H1 (cell line): ENCODE measurements at regions not wholly inside any gene's neighbourhood (a gene's known extent, or its start where the extent isn't known, plus 50 kb on each side); places are given as distances from the start of the nearest gene placed in this dataset.

Experiments
- CTCF ChIA-PET: fragments of 300-600 bp; sonication (Branson Sonifier 250); formaldehyde crosslinking; loops from one replicate; lab custom pipeline; 2021; ENCODE audit not compliant: partially characterized antibody; lab: Charles Lee
- POLR2A ChIA-PET: fragments of 300-600 bp; sonication (Branson Sonifier 250); formaldehyde crosslinking; loops from one replicate; lab custom pipeline; 2021; ENCODE audit warnings: inconsistent platforms; ENCODE audit not compliant: partially characterized antibody; lab: Charles Lee
- DNase-seq, 2 experiments: peaks; one replicate each; pipeline versions ENCODE4 v3.0.0 to v3.0.0-alpha.2; 2010 to 2022; ENCODE audit warnings: low spot score in 2 of 2, low read depth in 1 of 2, mixed read lengths in 1 of 2
- FAIRE-seq: peaks from 2 replicates; lab custom pipeline; 2011; peaks lifted over from hg19 to GRCh38; lab: Jason Lieb, UNC
- H2AFZ ChIP-seq: 2 replicates; pipeline ENCODE4 v1.8.1; 2012; ENCODE audit warnings: low read length, inconsistent platforms
- H2AK5ac ChIP-seq: 2 replicates; pipeline ENCODE4 v1.6.1; 2013; ENCODE audit warnings: low read depth, low read length
- H2BK120ac ChIP-seq: replicated peaks from 2 replicates; pipeline ENCODE3; 2013; ENCODE audit warnings: low read depth, low read length, inconsistent platforms
- H2BK12ac ChIP-seq: 2 replicates; pipeline ENCODE4 v1.6.1; 2013; ENCODE audit warnings: low read depth, low read length
- H2BK15ac ChIP-seq: 2 replicates; pipeline ENCODE4 v1.6.1; 2013; ENCODE audit warnings: low read length
- H2BK20ac ChIP-seq: 2 replicates; pipeline ENCODE4 v1.6.1; 2013; ENCODE audit warnings: low read length
- H2BK5ac ChIP-seq: 2 replicates; pipeline ENCODE4 v1.6.1; 2013; ENCODE audit warnings: low read depth, low read length
- H3K14ac ChIP-seq: 2 replicates; pipeline ENCODE4 v1.6.1; 2013; ENCODE audit warnings: inconsistent platforms; ENCODE audit not compliant: insufficient read length
- H3K18ac ChIP-seq: 2 replicates; pipeline ENCODE4 v1.6.1; 2013; ENCODE audit warnings: low read length; ENCODE audit errors: extremely low read depth
- H3K23ac ChIP-seq: 2 replicates; pipeline ENCODE4 v1.6.1; 2013; ENCODE audit warnings: inconsistent platforms; ENCODE audit not compliant: insufficient read length
- H3K23me2 ChIP-seq: 2 replicates; pipeline ENCODE4 v1.6.1; 2013; ENCODE audit warnings: low read depth, low read length
- H3K27ac ChIP-seq: 2 replicates; pipeline ENCODE4 v1.6.1; 2011; ENCODE audit warnings: low read depth, low read length, inconsistent platforms
- H3K27me3 ChIP-seq, 4 experiments: replicated peaks in 1 of 4; 1 replicate in 1 of 4; 2 replicates in 3 of 4; pipeline versions ENCODE4 v1.6.1 to v1.8.1; 2011 to 2013; ENCODE audit warnings: low read length in 3 of 4, mild to moderate bottlenecking in 3 of 4, inconsistent platforms in 2 of 4, mixed read lengths in 2 of 4, moderate library complexity in 1 of 4; ENCODE audit not compliant: control insufficient read depth in 3 of 4, insufficient read depth in 3 of 4; ENCODE audit errors: extremely low read depth in 1 of 4
- H3K36me3 ChIP-seq, 4 experiments: 2 replicates each; pipeline versions ENCODE4 v1.6.1 to v1.8.1; 2011 to 2013; ENCODE audit warnings: mild to moderate bottlenecking in 4 of 4, low read length in 3 of 4, moderate library complexity in 2 of 4, control low read depth in 1 of 4, inconsistent platforms in 1 of 4; ENCODE audit not compliant: insufficient read depth in 4 of 4, control insufficient read depth in 2 of 4
- H3K4ac ChIP-seq: replicated peaks from 2 replicates; pipeline ENCODE3; 2013; ENCODE audit warnings: low read length, low read depth, mixed read lengths, inconsistent platforms; ENCODE audit not compliant: insufficient read length
- H3K4me1 ChIP-seq, 4 experiments: replicated peaks in 1 of 4; 1 replicate in 1 of 4; 2 replicates in 3 of 4; pipeline versions ENCODE4 v1.6.1 to v1.8.1; 2011 to 2013; ENCODE audit warnings: low read length in 3 of 4, inconsistent platforms in 2 of 4, mixed read lengths in 1 of 4; ENCODE audit not compliant: insufficient read depth in 4 of 4, control insufficient read depth in 3 of 4
- H3K4me2 ChIP-seq, 2 experiments: 2 replicates each; pipeline versions ENCODE4 v1.6.1 to v1.8.1; 2011 to 2013; ENCODE audit warnings: low read depth in 2 of 2, low read length in 2 of 2, control low read depth in 1 of 2, inconsistent platforms in 1 of 2, mild to moderate bottlenecking in 1 of 2; ENCODE audit not compliant: insufficient read depth in 1 of 2
- H3K4me3 ChIP-seq, 4 experiments: fragments of 200-600, 300-600 bp in 1 of 4; sonication (generic), shearing (Covaris generic), sonication (Bioruptor Twin) in 1 of 4; 2 replicates each; pipeline versions ENCODE4 v1.5.1 to v1.8.1; 2011 to 2016; ENCODE audit warnings: low read length in 4 of 4, low read depth in 3 of 4, control low read depth in 2 of 4, inconsistent platforms in 2 of 4, mild to moderate bottlenecking in 2 of 4, mixed read lengths in 1 of 4, moderate library complexity in 1 of 4; ENCODE audit not compliant: insufficient read depth in 2 of 4; ENCODE audit errors: extremely low read depth in 1 of 4
- H3K56ac ChIP-seq: replicated peaks from 2 replicates; pipeline ENCODE3; 2013; ENCODE audit warnings: low read depth, mild to moderate bottlenecking, mixed read lengths, low read length, inconsistent platforms; ENCODE audit not compliant: insufficient read length
- H3K79me1 ChIP-seq: 2 replicates; pipeline ENCODE4 v1.6.1; 2013; ENCODE audit warnings: low read depth, low read length, control low read depth
- H3K79me2 ChIP-seq, 2 experiments: 2 replicates each; pipeline versions ENCODE4 v1.6.1 to v1.8.1; 2012 to 2013; ENCODE audit warnings: low read length in 2 of 2, mild to moderate bottlenecking in 2 of 2, inconsistent platforms in 1 of 2; ENCODE audit not compliant: insufficient read depth in 2 of 2, control insufficient read depth in 1 of 2
- H3K9ac ChIP-seq, 4 experiments: replicated peaks in 1 of 4; 1 replicate in 1 of 4; 2 replicates in 3 of 4; pipeline versions ENCODE4 v1.6.1 to v1.8.1; 2011 to 2013; ENCODE audit warnings: low read depth in 3 of 4, low read length in 3 of 4, control low read depth in 2 of 4, mild to moderate bottlenecking in 2 of 4, moderate library complexity in 2 of 4, inconsistent platforms in 1 of 4; ENCODE audit errors: extremely low read depth in 1 of 4
- H3K9me3 ChIP-seq, 2 experiments: 2 replicates each; pipeline versions ENCODE4 v1.6.1 to v1.8.1; 2012 to 2013; ENCODE audit warnings: mild to moderate bottlenecking in 2 of 2, moderate library complexity in 2 of 2, control low read depth in 1 of 2, inconsistent platforms in 1 of 2, low read depth in 1 of 2, low read length in 1 of 2, mixed read lengths in 1 of 2; ENCODE audit not compliant: insufficient read depth in 2 of 2
- H4K20me1 ChIP-seq, 2 experiments: replicated peaks in 1 of 2; 2 replicates each; pipeline versions ENCODE3 to v1.8.1; 2011 to 2013; ENCODE audit warnings: inconsistent platforms in 2 of 2, low read length in 2 of 2, mild to moderate bottlenecking in 1 of 2; ENCODE audit not compliant: insufficient read depth in 2 of 2, control insufficient read depth in 1 of 2
- H4K5ac ChIP-seq: 2 replicates; pipeline ENCODE4 v1.6.1; 2013; ENCODE audit warnings: low read length, low read depth, mixed read lengths, inconsistent platforms; ENCODE audit not compliant: insufficient read length
- H4K8ac ChIP-seq: 2 replicates; pipeline ENCODE4 v1.8.0; 2013; ENCODE audit warnings: mild to moderate bottlenecking, moderate library complexity, low read length, inconsistent platforms; ENCODE audit not compliant: insufficient read depth; ENCODE audit errors: extremely low read depth
- H4K91ac ChIP-seq: replicated peaks from 2 replicates; pipeline ENCODE3; 2013; ENCODE audit warnings: low read length, mixed read lengths, inconsistent platforms; ENCODE audit not compliant: insufficient read length
- BCL11A ChIP-seq, 2 experiments: IDR thresholded peaks; one replicate each; pipeline ENCODE4 v1.6.1; 2011; ENCODE audit warnings: low read depth in 2 of 2, low read length in 2 of 2, mild to moderate bottlenecking in 2 of 2
- EZH2 ChIP-seq: fragments of 200-600 bp; sonication (generic); IDR thresholded peaks from 2 replicates; pipeline ENCODE4 v1.7.1; 2012; ENCODE audit warnings: low read depth, mild to moderate bottlenecking, moderate library complexity, low read length, inconsistent platforms; ENCODE audit not compliant: severe bottlenecking
- GTF2F1 ChIP-seq: IDR thresholded peaks from 2 replicates; pipeline ENCODE4 v1.6.1; 2012; ENCODE audit warnings: low read depth, low read length, improper control_type of control experiment, borderline replicate concordance
- RNF2 ChIP-seq: fragments of 200-900, 300-1000 bp; sonication (generic); IDR thresholded peaks from 2 replicates; pipeline ENCODE4 v1.7.1; 2016; ENCODE audit warnings: borderline replicate concordance, low read depth, mild to moderate bottlenecking, antibody characterized with exemption, low read length; ENCODE audit not compliant: poor library complexity, severe bottlenecking; ENCODE audit errors: missing control alignments
- SIRT6 ChIP-seq: IDR thresholded peaks from one replicate; pipeline ENCODE4 v1.7.1; 2012; ENCODE audit warnings: low read length, inconsistent platforms
- SIX5 ChIP-seq: IDR thresholded peaks from 2 replicates; pipeline ENCODE4 v1.6.1; 2011; ENCODE audit warnings: mild to moderate bottlenecking, low read depth, low read length
- SP1 ChIP-seq: IDR thresholded peaks from 2 replicates; pipeline ENCODE4 v1.6.1; 2011; ENCODE audit warnings: low read depth, low read length
- SRF ChIP-seq: IDR thresholded peaks from 2 replicates; pipeline ENCODE4 v1.6.1; 2011; ENCODE audit warnings: mild to moderate bottlenecking, low read depth, low read length, moderate library complexity
- ZNF274 ChIP-seq: IDR thresholded peaks from 2 replicates; pipeline ENCODE4 v1.7.0; 2012; ENCODE audit warnings: low read length, borderline replicate concordance; ENCODE audit errors: extremely low read depth
- WGBS, 2 experiments: shearing (Covaris generic) in 1 of 2; methylation state at CpG; one replicate each; pipeline versions ENCODE4 v1.1.6 to v1.1.7; 2013 to 2015; ENCODE audit warnings: low lambda C conversion rate in 2 of 2, mixed read lengths in 2 of 2, inconsistent platforms in 1 of 2, low coverage in 1 of 2, missing lambda C conversion rate in 1 of 2; ENCODE audit not compliant: insufficient replicate concordance in 2 of 2, insufficient coverage in 1 of 2, insufficient read length in 1 of 2; ENCODE audit errors: extremely low coverage in 1 of 2, missing lambda C conversion rate in 1 of 2; 5-methylcytosine and 5-hydroxymethylcytosine counted together
- TF ChIP-seq, protein P1 (sequence below): IDR thresholded peaks from 2 replicates; pipeline ENCODE4 v1.6.1; 2011; ENCODE audit warnings: low read length, improper control_type of control experiment

DNA sequence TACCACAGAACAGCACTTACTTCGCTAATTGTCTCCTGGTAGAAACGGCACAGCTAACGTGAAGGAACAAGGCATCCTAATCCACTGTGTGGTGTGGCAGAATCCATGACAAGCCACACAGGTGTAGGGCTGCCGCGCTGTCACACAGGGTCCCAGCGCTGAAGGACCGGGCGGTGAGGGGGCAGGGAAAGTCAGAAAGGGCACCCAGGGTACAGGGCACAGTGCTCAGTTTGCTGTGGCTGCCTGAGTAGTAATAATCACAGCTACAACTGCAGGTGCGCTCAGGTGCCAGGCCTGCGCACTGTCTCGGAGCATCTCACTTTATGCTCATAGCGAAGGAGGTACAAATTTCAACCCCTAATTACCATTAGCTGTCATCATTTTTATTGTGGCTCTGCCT is 55.2 kb upstream of the CAB39 start:
- peak overlapping the region; percentile 6 for H4K5ac ChIP-seq
- no peaks in the 10 kb centered on the region for H3K79me2 ChIP-seq
- H3K4ac ChIP-seq: no peak overlapping the region
- H3K4me1 ChIP-seq: peaks cover 0 to 12% (median 3%) of the 10 kb centered on the region in 4 experiments; a peak in 3 of 7 replicates
- H3K4me3 ChIP-seq: no peak overlapping the region
- TF ChIP-seq SP1 (no peak), RNF2 (no peak), SIRT6 (no peak), EZH2 (no peak), SRF (no peak), SIX5 (no peak), GTF2F1 (no peak), ZNF274 (no peak), BCL11A (IDR thresholded peaks at IDR 0.05; ENCODE audit: low read depth in 2 of 2, low read length in 2 of 2) (no peak)
- TF ChIP-seq, protein P1, sequence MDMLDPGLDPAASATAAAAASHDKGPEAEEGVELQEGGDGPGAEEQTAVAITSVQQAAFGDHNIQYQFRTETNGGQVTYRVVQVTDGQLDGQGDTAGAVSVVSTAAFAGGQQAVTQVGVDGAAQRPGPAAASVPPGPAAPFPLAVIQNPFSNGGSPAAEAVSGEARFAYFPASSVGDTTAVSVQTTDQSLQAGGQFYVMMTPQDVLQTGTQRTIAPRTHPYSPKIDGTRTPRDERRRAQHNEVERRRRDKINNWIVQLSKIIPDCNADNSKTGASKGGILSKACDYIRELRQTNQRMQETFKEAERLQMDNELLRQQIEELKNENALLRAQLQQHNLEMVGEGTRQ: no peak
- peak overlapping the region; percentile 57; the same call in 1 of the 2 replicates for H2BK5ac ChIP-seq
- peak overlapping the region; percentile 99; the same call in 1 of the 2 replicates for H2BK12ac ChIP-seq
- no peaks in the 10 kb centered on the region for H4K20me1 ChIP-seq
- H4K91ac ChIP-seq: peak overlapping the region; percentile 44
- no peak overlapping the region for H3K56ac ChIP-seq
- no peaks in the 10 kb centered on the region for H3K23me2 ChIP-seq
- H3K14ac ChIP-seq: no peak overlapping the region
- peak overlapping the region; percentile 28 for H2BK120ac ChIP-seq
- DNase-seq (no peak), FAIRE-seq (no peak)
- no peak overlapping the region for H4K8ac ChIP-seq
- H3K27ac ChIP-seq: no peak overlapping the region
- no peak overlapping the region; the same call in 1 of the 2 replicates for H2AK5ac ChIP-seq
- no peak overlapping the region for H3K18ac ChIP-seq
- H3K79me1 ChIP-seq: no peaks in the 10 kb centered on the region
- no peaks in the 10 kb centered on the region; a peak in 2 of 7 replicates for H3K27me3 ChIP-seq
- no peak overlapping the region for H3K23ac ChIP-seq
- ChIA-PET CTCF (interaction anchor here (0.5 to 1.3 kb wide), 2 partner anchors 9 to 10 kb away, joined by 3 read pairs; no protein-coding TSS in a partner anchor), POLR2A (no interaction called here)
- no peak overlapping the region for H3K9ac ChIP-seq
- H3K4me2 ChIP-seq: no peak overlapping the region
- 0 out of 2 replicates have a peak overlapping the region, but pooled peaks have one; percentile 81 for H2BK15ac ChIP-seq
- no peaks in the 10 kb centered on the region for H3K36me3 ChIP-seq
- 88% methylated on average over 12 of the region's 12 CpGs; no CpG with 5 or more reads in 1 of the 2 experiments for WGBS, 2 experiments
- no peaks in the 10 kb centered on the region for H3K9me3 ChIP-seq
- 0 out of 2 replicates have a peak overlapping the region, but pooled peaks have one; percentile 86 for H2BK20ac ChIP-seq
- no peak overlapping the region for H2AFZ ChIP-seq
